ENCODE measurements at regions not wholly inside any gene's neighbourhood (a gene's known extent, or its start where the extent isn't known, plus 50 kb on each side); places are given as distances from the start of the nearest gene placed in this dataset.
A peak's percentile ranks its signal among the peaks of the same experiment; 100 is the strongest.
"Not testable (repeated sequence)": the region's sequence is repeated elsewhere in the genome, so short reads cannot be mapped to it uniquely, and the experiment has no call there.

GRCh38 chr1:102500758-102501157 lies 504.0 kb upstream of the OLFM3 start:
- H3K9me3 ChIP-seq = peaks cover 0 to 55% (median 13%) of the 10 kb centered on the region in 11 donors
- DNase-seq (no peak), ATAC-seq (no peak)
- 81 to 84% methylated on average over 3 of the region's 3 CpGs for WGBS, 2 donors
- H3K36me3 ChIP-seq = no peaks in the 10 kb centered on the region
- intact Hi-C loops (cut with DNase I) = no loop called here
- H3K4me3 ChIP-seq = no peak overlapping the region
- H3K27ac ChIP-seq = no peak overlapping the region
- no peaks in the 10 kb centered on the region for H3K27me3 ChIP-seq
- no peak for TF ChIP-seq CTCF (IDR thresholded peaks at IDR 0.05)
- no peaks in the 10 kb centered on the region for H3K4me1 ChIP-seq

GRCh38 chr1:102498929-102499328 lies 502.2 kb upstream of the OLFM3 start:
- no peak for TF ChIP-seq CTCF (IDR thresholded peaks at IDR 0.05)
- H3K36me3 ChIP-seq = no peaks in the 10 kb centered on the region
- no peak overlapping the region for H3K4me3 ChIP-seq
- WGBS, 2 donors = 53 to 57% methylated on average over 2 of the region's 2 CpGs
- H3K27ac ChIP-seq = no peak overlapping the region
- intact Hi-C loops (cut with DNase I) = no loop called here
- ATAC-seq (no peak), DNase-seq (no peak)
- peaks cover 0 to 59% (median 13%) of the 10 kb centered on the region in 11 donors for H3K9me3 ChIP-seq
- H3K4me1 ChIP-seq = no peaks in the 10 kb centered on the region
- no peaks in the 10 kb centered on the region for H3K27me3 ChIP-seq

- WGBS, 2 donors = 66 to 73% methylated on average over 3 of the region's 3 CpGs
- H3K9me3 ChIP-seq = peaks cover 0 to 64% (median 13%) of the 10 kb centered on the region in 11 donors
- H3K27ac ChIP-seq; H3K27me3 ChIP-seq; H3K4me3 ChIP-seq; H3K4me1 ChIP-seq; intact Hi-C loops (cut with DNase I); ATAC-seq; H3K36me3 ChIP-seq; DNase-seq: not testable (repeated sequence)
Observed at GRCh38 chr1:102497810-102498209, 501.1 kb upstream of the OLFM3 start.

GRCh38 chr1:102472520-102472919 lies 475.8 kb upstream of the OLFM3 start:
- Histone ChIP-seq H3K27me3 (no peaks in the 10 kb centered on the region), H3K4me3 (no peak overlapping the region), H3K9me3 (no peaks in the 10 kb centered on the region), H3K36me3 (no peaks in the 10 kb centered on the region), H3K4me1 (no peaks in the 10 kb centered on the region), H3K27ac (no peak overlapping the region)
- intact Hi-C loops (cut with DNase I) = no loop called here
- TF ChIP-seq CTCF (IDR thresholded peaks at IDR 0.05) = no peak
- peak in 1 of 2 donors; percentile 5 for DNase-seq
- ATAC-seq = peak in 2 of 8 donors; percentile 41 to 74
- WGBS, 2 donors = 46 to 55% methylated on average over 1 of the region's 1 CpG

- no peak for DNase-seq
- no peak overlapping the region for H3K27ac ChIP-seq
- no peaks in the 10 kb centered on the region for H3K4me1 ChIP-seq
- no peak overlapping the region for H3K4me3 ChIP-seq
- H3K36me3 ChIP-seq = no peaks in the 10 kb centered on the region
- no peak for TF ChIP-seq CTCF (IDR thresholded peaks at IDR 0.05)
- H3K9me3 ChIP-seq = no peaks in the 10 kb centered on the region
- ATAC-seq = no peak
- intact Hi-C loops (cut with DNase I) = no loop called here
- H3K27me3 ChIP-seq = no peaks in the 10 kb centered on the region
- WGBS, 2 donors = 55 to 57% methylated on average over 2 of the region's 2 CpGs
Observed at GRCh38 chr1:102470767-102471166, 474.0 kb upstream of the OLFM3 start.
